H1 (cell line): ENCODE measurements at regions not wholly inside any gene's neighbourhood (a gene's known extent, or its start where the extent isn't known, plus 50 kb on each side); places are given as distances from the start of the nearest gene placed in this dataset.

Experiments used
- CREB1 ChIP-seq: IDR thresholded peaks from 2 replicates; pipeline ENCODE4 v1.6.1; 2012; ENCODE audit warnings: inconsistent platforms
- GTF2F1 ChIP-seq: IDR thresholded peaks from 2 replicates; pipeline ENCODE4 v1.6.1; 2012; ENCODE audit warnings: low read depth, low read length, improper control_type of control experiment, borderline replicate concordance
- JUN ChIP-seq: IDR thresholded peaks from 2 replicates; pipeline ENCODE4 v1.6.1; 2011; ENCODE audit warnings: low read depth, mild to moderate bottlenecking, improper control_type of control experiment, low read length
- JUND ChIP-seq: IDR thresholded peaks from 2 replicates; pipeline ENCODE4 v1.6.1; 2011; ENCODE audit warnings: mild to moderate bottlenecking, improper control_type of control experiment, low read length
- KDM1A ChIP-seq: fragments of 200-600, 300-600 bp; sonication (generic); IDR thresholded peaks from 2 replicates; pipeline ENCODE4 v1.7.1; 2016; ENCODE audit warnings: mild to moderate bottlenecking, low read length, borderline replicate concordance
- KDM4A ChIP-seq: IDR thresholded peaks from one replicate; pipeline ENCODE4 v1.7.1; 2012; ENCODE audit warnings: low read depth, mild to moderate bottlenecking, moderate library complexity, low read length, inconsistent platforms; ENCODE audit not compliant: severe bottlenecking
- KDM5A ChIP-seq: fragments of 200-600 bp; IDR thresholded peaks from 2 replicates; pipeline ENCODE4 v1.7.1; 2012; ENCODE audit warnings: mild to moderate bottlenecking, low read length, inconsistent platforms, mixed read lengths
- RBBP5 ChIP-seq: IDR thresholded peaks from 2 replicates; pipeline ENCODE4 v1.7.1; 2012; ENCODE audit warnings: low read depth, mild to moderate bottlenecking, inconsistent platforms, low read length, moderate library complexity, borderline replicate concordance
- SAP30 ChIP-seq: fragments of 300-600 bp; sonication (generic); IDR thresholded peaks from 2 replicates; pipeline ENCODE4 v1.7.1; 2012; ENCODE audit warnings: low read length, moderate library complexity, mild to moderate bottlenecking, inconsistent platforms; ENCODE audit not compliant: insufficient read depth, insufficient replicate concordance
- SP2 ChIP-seq: IDR thresholded peaks from 2 replicates; pipeline ENCODE4 v1.6.1; 2012; ENCODE audit warnings: mild to moderate bottlenecking, low read length, inconsistent platforms
- TAF7 ChIP-seq: optimal IDR thresholded peaks from 2 replicates; pipeline ENCODE3; 2011; ENCODE audit warnings: low read depth, mild to moderate bottlenecking, inconsistent platforms, low read length, moderate library complexity, borderline replicate concordance
- TCF12 ChIP-seq: IDR thresholded peaks from 2 replicates; pipeline ENCODE4 v1.6.1; 2011; ENCODE audit warnings: low read depth, mild to moderate bottlenecking, low read length
- TF ChIP-seq, protein P1 (sequence below): fragments of 300-600 bp; sonication (generic); IDR thresholded peaks from 2 replicates; pipeline ENCODE4 v1.7.1; 2012; ENCODE audit warnings: low read length, moderate library complexity, mild to moderate bottlenecking, inconsistent platforms; ENCODE audit not compliant: insufficient replicate concordance

- TF ChIP-seq, protein P1, sequence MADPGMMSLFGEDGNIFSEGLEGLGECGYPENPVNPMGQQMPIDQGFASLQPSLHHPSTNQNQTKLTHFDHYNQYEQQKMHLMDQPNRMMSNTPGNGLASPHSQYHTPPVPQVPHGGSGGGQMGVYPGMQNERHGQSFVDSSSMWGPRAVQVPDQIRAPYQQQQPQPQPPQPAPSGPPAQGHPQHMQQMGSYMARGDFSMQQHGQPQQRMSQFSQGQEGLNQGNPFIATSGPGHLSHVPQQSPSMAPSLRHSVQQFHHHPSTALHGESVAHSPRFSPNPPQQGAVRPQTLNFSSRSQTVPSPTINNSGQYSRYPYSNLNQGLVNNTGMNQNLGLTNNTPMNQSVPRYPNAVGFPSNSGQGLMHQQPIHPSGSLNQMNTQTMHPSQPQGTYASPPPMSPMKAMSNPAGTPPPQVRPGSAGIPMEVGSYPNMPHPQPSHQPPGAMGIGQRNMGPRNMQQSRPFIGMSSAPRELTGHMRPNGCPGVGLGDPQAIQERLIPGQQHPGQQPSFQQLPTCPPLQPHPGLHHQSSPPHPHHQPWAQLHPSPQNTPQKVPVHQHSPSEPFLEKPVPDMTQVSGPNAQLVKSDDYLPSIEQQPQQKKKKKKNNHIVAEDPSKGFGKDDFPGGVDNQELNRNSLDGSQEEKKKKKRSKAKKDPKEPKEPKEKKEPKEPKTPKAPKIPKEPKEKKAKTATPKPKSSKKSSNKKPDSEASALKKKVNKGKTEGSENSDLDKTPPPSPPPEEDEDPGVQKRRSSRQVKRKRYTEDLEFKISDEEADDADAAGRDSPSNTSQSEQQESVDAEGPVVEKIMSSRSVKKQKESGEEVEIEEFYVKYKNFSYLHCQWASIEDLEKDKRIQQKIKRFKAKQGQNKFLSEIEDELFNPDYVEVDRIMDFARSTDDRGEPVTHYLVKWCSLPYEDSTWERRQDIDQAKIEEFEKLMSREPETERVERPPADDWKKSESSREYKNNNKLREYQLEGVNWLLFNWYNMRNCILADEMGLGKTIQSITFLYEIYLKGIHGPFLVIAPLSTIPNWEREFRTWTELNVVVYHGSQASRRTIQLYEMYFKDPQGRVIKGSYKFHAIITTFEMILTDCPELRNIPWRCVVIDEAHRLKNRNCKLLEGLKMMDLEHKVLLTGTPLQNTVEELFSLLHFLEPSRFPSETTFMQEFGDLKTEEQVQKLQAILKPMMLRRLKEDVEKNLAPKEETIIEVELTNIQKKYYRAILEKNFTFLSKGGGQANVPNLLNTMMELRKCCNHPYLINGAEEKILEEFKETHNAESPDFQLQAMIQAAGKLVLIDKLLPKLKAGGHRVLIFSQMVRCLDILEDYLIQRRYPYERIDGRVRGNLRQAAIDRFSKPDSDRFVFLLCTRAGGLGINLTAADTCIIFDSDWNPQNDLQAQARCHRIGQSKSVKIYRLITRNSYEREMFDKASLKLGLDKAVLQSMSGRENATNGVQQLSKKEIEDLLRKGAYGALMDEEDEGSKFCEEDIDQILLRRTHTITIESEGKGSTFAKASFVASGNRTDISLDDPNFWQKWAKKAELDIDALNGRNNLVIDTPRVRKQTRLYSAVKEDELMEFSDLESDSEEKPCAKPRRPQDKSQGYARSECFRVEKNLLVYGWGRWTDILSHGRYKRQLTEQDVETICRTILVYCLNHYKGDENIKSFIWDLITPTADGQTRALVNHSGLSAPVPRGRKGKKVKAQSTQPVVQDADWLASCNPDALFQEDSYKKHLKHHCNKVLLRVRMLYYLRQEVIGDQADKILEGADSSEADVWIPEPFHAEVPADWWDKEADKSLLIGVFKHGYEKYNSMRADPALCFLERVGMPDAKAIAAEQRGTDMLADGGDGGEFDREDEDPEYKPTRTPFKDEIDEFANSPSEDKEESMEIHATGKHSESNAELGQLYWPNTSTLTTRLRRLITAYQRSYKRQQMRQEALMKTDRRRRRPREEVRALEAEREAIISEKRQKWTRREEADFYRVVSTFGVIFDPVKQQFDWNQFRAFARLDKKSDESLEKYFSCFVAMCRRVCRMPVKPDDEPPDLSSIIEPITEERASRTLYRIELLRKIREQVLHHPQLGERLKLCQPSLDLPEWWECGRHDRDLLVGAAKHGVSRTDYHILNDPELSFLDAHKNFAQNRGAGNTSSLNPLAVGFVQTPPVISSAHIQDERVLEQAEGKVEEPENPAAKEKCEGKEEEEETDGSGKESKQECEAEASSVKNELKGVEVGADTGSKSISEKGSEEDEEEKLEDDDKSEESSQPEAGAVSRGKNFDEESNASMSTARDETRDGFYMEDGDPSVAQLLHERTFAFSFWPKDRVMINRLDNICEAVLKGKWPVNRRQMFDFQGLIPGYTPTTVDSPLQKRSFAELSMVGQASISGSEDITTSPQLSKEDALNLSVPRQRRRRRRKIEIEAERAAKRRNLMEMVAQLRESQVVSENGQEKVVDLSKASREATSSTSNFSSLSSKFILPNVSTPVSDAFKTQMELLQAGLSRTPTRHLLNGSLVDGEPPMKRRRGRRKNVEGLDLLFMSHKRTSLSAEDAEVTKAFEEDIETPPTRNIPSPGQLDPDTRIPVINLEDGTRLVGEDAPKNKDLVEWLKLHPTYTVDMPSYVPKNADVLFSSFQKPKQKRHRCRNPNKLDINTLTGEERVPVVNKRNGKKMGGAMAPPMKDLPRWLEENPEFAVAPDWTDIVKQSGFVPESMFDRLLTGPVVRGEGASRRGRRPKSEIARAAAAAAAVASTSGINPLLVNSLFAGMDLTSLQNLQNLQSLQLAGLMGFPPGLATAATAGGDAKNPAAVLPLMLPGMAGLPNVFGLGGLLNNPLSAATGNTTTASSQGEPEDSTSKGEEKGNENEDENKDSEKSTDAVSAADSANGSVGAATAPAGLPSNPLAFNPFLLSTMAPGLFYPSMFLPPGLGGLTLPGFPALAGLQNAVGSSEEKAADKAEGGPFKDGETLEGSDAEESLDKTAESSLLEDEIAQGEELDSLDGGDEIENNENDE: no peak
- no peak for TF ChIP-seq KDM1A
- TF ChIP-seq CREB1: no peak
- TF ChIP-seq JUN: no peak
- no peak for TF ChIP-seq GTF2F1
- no peak for TF ChIP-seq TCF12
- no peak for TF ChIP-seq JUND
- no peak for TF ChIP-seq SP2
- no peak for TF ChIP-seq RBBP5
- no peak for TF ChIP-seq TAF7
- TF ChIP-seq KDM4A: no peak
- TF ChIP-seq SAP30: no peak
- no peak for TF ChIP-seq KDM5A
Observed at GRCh38 chr4:133624744-133625143, 475.6 kb downstream of the PCDH10 start (continued).
